ENCODE measurements at regions not wholly inside any gene's neighbourhood (a gene's known extent, or its start where the extent isn't known, plus 50 kb on each side); places are given as distances from the start of the nearest gene placed in this dataset.

DNA sequence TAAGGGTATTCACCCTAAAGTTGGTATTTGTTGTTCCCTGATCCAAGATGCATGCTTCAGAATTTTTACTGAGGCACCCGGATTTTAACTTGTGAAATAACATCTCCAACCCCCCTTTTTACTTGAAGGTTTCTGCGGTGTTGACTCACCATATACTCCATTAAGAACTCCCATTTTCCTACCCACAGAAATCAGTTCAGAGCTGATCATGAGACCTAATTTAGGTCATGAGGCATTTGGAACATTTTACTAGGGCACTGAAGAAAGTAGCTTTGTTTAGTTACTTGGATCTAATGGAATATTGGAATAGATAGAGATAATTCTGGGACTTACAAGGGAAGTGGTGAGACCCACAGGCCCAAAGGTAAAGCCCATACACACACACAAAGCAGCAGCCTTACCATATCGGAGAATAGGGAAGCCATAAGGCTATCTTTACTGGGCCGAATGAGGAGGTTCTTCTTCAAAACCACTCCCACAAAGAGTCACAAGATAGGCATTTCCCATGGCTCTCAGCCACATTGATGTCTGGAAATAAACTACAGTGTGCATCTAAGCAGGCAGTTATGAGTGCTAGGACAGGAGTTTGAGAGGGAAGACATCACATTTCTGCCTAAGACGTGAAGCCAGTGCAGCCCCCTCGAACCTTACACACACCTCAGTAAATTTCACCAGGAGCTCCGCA is 681.0 kb upstream of the LRRTM4 start:
- TF ChIP-seq, protein P1, sequence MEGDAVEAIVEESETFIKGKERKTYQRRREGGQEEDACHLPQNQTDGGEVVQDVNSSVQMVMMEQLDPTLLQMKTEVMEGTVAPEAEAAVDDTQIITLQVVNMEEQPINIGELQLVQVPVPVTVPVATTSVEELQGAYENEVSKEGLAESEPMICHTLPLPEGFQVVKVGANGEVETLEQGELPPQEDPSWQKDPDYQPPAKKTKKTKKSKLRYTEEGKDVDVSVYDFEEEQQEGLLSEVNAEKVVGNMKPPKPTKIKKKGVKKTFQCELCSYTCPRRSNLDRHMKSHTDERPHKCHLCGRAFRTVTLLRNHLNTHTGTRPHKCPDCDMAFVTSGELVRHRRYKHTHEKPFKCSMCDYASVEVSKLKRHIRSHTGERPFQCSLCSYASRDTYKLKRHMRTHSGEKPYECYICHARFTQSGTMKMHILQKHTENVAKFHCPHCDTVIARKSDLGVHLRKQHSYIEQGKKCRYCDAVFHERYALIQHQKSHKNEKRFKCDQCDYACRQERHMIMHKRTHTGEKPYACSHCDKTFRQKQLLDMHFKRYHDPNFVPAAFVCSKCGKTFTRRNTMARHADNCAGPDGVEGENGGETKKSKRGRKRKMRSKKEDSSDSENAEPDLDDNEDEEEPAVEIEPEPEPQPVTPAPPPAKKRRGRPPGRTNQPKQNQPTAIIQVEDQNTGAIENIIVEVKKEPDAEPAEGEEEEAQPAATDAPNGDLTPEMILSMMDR (IDR thresholded peaks at IDR 0.05): no peak
- TF ChIP-seq ZFX (IDR thresholded peaks at IDR 0.05; ENCODE audit: borderline replicate concordance): no peak
